ENCODE measurements at regions not wholly inside any gene's neighbourhood (a gene's known extent, or its start where the extent isn't known, plus 50 kb on each side); places are given as distances from the start of the nearest gene placed in this dataset.

GRCh38 chr20:61135968-61136367 is 116.1 kb upstream of the CDH4 start:
- TF ChIP-seq CTCF (IDR thresholded peaks at IDR 0.05): no peak
- no peak for TF ChIP-seq POLR2AphosphoS5 (IDR thresholded peaks at IDR 0.05; ENCODE audit: low read depth, low read length)
- no peak for TF ChIP-seq GATA2 (CRISPR knock-in tag; IDR thresholded peaks at IDR 0.05)

Data from SK-N-SH (cell line).